ENCODE measurements at regions not wholly inside any gene's neighbourhood (a gene's known extent, or its start where the extent isn't known, plus 50 kb on each side); places are given as distances from the start of the nearest gene placed in this dataset.

DNA sequence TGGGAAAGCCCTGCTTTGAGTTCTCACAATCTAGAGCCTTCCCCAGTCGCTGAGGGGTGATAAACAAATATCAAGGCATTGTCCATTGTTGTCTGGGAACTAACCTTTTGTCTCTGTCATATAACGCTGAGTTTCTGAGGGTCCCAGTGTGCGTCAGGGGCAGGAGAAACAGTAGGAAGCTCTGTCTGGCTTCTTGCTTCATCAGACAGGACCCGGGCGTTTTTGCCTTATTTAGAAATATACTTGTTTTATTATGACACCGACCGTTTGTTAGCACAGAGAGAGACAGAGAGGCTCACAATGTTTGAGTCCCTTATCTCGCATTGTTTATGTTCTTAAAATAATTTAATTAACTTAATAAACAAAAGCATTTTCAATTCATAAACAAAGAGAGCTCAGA lies 204.9 kb upstream of the GAS1 start:
- H3K4me1 ChIP-seq, result no peaks in the 10 kb centered on the region
- no peak overlapping the region for H3K9ac ChIP-seq

DNA sequence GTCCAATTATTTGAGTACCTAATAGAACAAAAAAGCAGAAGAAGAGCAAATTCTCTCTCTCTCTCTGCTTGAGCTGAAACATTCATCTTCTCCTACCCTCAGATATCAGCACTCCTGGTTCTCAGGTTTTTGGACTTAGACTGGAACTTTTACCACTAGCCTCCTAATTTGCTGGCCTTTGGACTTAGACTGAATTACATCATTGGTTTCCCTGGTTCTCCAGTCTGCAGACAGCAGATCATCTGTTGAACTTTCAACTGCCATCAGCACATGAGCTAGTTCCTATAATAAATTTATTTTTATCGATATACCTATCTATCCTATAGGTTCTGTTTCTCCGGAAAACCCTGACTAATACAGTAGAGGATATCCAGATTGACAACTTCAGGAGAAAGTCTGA lies 208.9 kb upstream of the GAS1 start:
- Histone ChIP-seq H3K36me3 (ENCODE audit: control insufficient read depth, insufficient read depth, low read length) (no peaks in the 10 kb centered on the region), H3K79me2 (no peaks in the 10 kb centered on the region), H3K4me2 (ENCODE audit: low read length) (no peak overlapping the region), H3K9me3 (ENCODE audit: control insufficient read depth, low read length) (no peaks in the 10 kb centered on the region), H2AFZ (no peak overlapping the region), H3K27me3 (ENCODE audit: control insufficient read depth, insufficient read depth, low read length) (no peaks in the 10 kb centered on the region), H3K9ac (no peak overlapping the region), H3K27ac (no peak overlapping the region), H3K4me3 (ENCODE audit: low read depth, low read length) (no peak overlapping the region), H3K4me1 (no peaks in the 10 kb centered on the region)
- TF ChIP-seq, protein P1, sequence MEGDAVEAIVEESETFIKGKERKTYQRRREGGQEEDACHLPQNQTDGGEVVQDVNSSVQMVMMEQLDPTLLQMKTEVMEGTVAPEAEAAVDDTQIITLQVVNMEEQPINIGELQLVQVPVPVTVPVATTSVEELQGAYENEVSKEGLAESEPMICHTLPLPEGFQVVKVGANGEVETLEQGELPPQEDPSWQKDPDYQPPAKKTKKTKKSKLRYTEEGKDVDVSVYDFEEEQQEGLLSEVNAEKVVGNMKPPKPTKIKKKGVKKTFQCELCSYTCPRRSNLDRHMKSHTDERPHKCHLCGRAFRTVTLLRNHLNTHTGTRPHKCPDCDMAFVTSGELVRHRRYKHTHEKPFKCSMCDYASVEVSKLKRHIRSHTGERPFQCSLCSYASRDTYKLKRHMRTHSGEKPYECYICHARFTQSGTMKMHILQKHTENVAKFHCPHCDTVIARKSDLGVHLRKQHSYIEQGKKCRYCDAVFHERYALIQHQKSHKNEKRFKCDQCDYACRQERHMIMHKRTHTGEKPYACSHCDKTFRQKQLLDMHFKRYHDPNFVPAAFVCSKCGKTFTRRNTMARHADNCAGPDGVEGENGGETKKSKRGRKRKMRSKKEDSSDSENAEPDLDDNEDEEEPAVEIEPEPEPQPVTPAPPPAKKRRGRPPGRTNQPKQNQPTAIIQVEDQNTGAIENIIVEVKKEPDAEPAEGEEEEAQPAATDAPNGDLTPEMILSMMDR (IDR thresholded peaks at IDR 0.05), result no peak

More for the DNA sequence above, 204.9 kb upstream of the GAS1 start:
- H2AFZ ChIP-seq, result no peak overlapping the region
- H3K36me3 ChIP-seq (ENCODE audit: control insufficient read depth, insufficient read depth, low read length), result no peaks in the 10 kb centered on the region
- H3K4me3 ChIP-seq (ENCODE audit: low read depth, low read length), result no peak overlapping the region
- H3K9me3 ChIP-seq (ENCODE audit: control insufficient read depth, low read length), result no peaks in the 10 kb centered on the region
- H3K79me2 ChIP-seq, result no peaks in the 10 kb centered on the region
- no peak overlapping the region for H3K4me2 ChIP-seq (ENCODE audit: low read length)
- H3K27me3 ChIP-seq (ENCODE audit: control insufficient read depth, insufficient read depth, low read length), result no peaks in the 10 kb centered on the region
- H3K27ac ChIP-seq, result no peak overlapping the region
- TF ChIP-seq, protein P1 (IDR thresholded peaks at IDR 0.05), result no peak

- Histone ChIP-seq H3K4me1 (no peaks in the 10 kb centered on the region), H3K4me2 (ENCODE audit: low read length) (no peak overlapping the region), H3K27ac (no peak overlapping the region), H3K79me2 (no peaks in the 10 kb centered on the region), H3K9me3 (ENCODE audit: control insufficient read depth, low read length) (no peaks in the 10 kb centered on the region), H3K36me3 (ENCODE audit: control insufficient read depth, insufficient read depth, low read length) (no peaks in the 10 kb centered on the region), H2AFZ (no peak overlapping the region), H3K4me3 (ENCODE audit: low read depth, low read length) (no peak overlapping the region), H3K27me3 (ENCODE audit: control insufficient read depth, insufficient read depth, low read length) (no peaks in the 10 kb centered on the region), H3K9ac (no peak overlapping the region)
- TF ChIP-seq, protein P1 (IDR thresholded peaks at IDR 0.05), result no peak
Measured at GRCh38 chr9:87157366-87158031, 210.2 kb upstream of the GAS1 start.

DNA sequence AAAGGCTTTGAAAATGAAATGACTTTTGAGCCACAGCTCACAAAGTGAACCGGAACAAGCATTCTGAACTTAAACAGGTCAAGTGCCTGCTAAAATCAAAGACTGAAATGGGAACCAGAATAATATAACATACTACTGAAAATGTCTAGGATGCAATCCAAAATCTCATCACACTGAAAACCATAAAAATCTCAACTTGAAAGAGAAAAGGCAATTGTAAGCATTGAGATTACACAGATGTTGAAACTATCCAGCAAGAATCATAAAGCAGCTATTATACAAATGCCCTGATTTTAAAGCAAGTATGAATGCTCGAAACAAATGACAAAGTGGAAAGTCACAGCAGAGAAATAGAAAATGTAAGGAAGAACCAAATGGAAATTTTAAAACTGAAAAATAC lies 211.5 kb upstream of the GAS1 start:
- Histone ChIP-seq H3K27ac (no peak overlapping the region), H3K27me3 (ENCODE audit: control insufficient read depth, insufficient read depth, low read length) (no peaks in the 10 kb centered on the region), H3K4me2 (ENCODE audit: low read length) (no peak overlapping the region), H3K4me3 (ENCODE audit: low read depth, low read length) (no peak overlapping the region), H3K4me1 (no peaks in the 10 kb centered on the region), H3K79me2 (no peaks in the 10 kb centered on the region), H3K9me3 (ENCODE audit: control insufficient read depth, low read length) (no peaks in the 10 kb centered on the region), H3K36me3 (ENCODE audit: control insufficient read depth, insufficient read depth, low read length) (no peaks in the 10 kb centered on the region), H3K9ac (no peak overlapping the region), H2AFZ (no peak overlapping the region)
- TF ChIP-seq, protein P1 (IDR thresholded peaks at IDR 0.05), result no peak
